GM18511 (cell line): ENCODE measurements at regions not wholly inside any gene's neighbourhood (a gene's known extent, or its start where the extent isn't known, plus 50 kb on each side); places are given as distances from the start of the nearest gene placed in this dataset.
"Not testable (repeated sequence)": the region's sequence is repeated elsewhere in the genome, so short reads cannot be mapped to it uniquely, and the experiment has no call there.

Experiments used
- ATAC-seq: cut with Tn5 transposase; IDR thresholded peaks from one replicate; pipeline ENCODE4 v1.9.1; 2021; ENCODE audit warnings: mild to moderate bottlenecking, moderate library complexity; ENCODE audit not compliant: unreplicated experiment

GRCh38 chr12:34402228-34402898 is 380.1 kb downstream of the ALG10 start:
- no peak for ATAC-seq

- no peak for ATAC-seq
Measured at GRCh38 chr12:34402899-34403705, 380.8 kb downstream of the ALG10 start.

GRCh38 chr12:34403706-34404376 is 381.5 kb downstream of the ALG10 start:
- no peak for ATAC-seq

- ATAC-seq = no peak
Measured at GRCh38 chr12:34404377-34405285, 382.3 kb downstream of the ALG10 start.

GRCh38 chr12:34405286-34406227 is 383.3 kb downstream of the ALG10 start:
- no peak for ATAC-seq

- no peak for ATAC-seq
Measured at GRCh38 chr12:34406228-34406995, 384.1 kb downstream of the ALG10 start.

GRCh38 chr12:34406996-34407300 is 384.7 kb downstream of the ALG10 start:
- ATAC-seq = no peak

GRCh38 chr12:34407813-34408212 is 385.5 kb downstream of the ALG10 start:
- no peak for ATAC-seq

GRCh38 chr12:34431509-34431908 is 409.2 kb downstream of the ALG10 start:
- ATAC-seq = not testable (repeated sequence)
